ENCODE measurements at regions not wholly inside any gene's neighbourhood (a gene's known extent, or its start where the extent isn't known, plus 50 kb on each side); places are given as distances from the start of the nearest gene placed in this dataset.

DNA sequence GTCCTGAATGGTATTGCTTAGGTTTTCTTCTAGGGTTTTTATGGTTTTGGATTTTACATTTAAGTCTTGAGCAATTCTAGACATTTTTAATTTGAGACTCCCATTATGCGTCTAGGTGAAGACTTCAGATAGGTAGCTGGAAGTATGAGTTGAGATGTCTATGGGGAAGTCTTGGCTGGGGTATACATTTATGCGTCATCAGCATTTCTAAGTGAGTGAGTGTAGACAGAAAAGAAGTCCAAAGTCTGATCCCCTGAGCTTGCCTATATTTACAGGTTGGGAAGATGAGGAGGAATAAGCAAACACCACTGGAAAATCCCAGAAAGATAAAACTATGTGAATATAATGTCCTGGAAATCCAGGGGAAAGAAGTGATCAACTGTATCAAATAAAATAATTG is 68.9 kb downstream of the KCNJ2 start:
- TF ChIP-seq, protein P1, sequence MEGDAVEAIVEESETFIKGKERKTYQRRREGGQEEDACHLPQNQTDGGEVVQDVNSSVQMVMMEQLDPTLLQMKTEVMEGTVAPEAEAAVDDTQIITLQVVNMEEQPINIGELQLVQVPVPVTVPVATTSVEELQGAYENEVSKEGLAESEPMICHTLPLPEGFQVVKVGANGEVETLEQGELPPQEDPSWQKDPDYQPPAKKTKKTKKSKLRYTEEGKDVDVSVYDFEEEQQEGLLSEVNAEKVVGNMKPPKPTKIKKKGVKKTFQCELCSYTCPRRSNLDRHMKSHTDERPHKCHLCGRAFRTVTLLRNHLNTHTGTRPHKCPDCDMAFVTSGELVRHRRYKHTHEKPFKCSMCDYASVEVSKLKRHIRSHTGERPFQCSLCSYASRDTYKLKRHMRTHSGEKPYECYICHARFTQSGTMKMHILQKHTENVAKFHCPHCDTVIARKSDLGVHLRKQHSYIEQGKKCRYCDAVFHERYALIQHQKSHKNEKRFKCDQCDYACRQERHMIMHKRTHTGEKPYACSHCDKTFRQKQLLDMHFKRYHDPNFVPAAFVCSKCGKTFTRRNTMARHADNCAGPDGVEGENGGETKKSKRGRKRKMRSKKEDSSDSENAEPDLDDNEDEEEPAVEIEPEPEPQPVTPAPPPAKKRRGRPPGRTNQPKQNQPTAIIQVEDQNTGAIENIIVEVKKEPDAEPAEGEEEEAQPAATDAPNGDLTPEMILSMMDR (IDR thresholded peaks at IDR 0.05), result no peak
- no peak for TF ChIP-seq POLR2A (IDR thresholded peaks at IDR 0.05)
